ENCODE measurements at regions not wholly inside any gene's neighbourhood (a gene's known extent, or its start where the extent isn't known, plus 50 kb on each side); places are given as distances from the start of the nearest gene placed in this dataset.

- TF ChIP-seq CHD7 (IDR thresholded peaks at IDR 0.05; ENCODE audit: insufficient replicate concordance, low read length) (no peak), HDAC2 (IDR thresholded peaks at IDR 0.05; ENCODE audit: borderline replicate concordance in 1 of 2, low read depth in 2 of 2, low read length in 2 of 2) (no peak), SP2 (IDR thresholded peaks at IDR 0.05; ENCODE audit: low read length) (no peak), NRF1 (IDR thresholded peaks at IDR 0.05; ENCODE audit: low read depth, low read length) (no peak), EGR1 (IDR thresholded peaks at IDR 0.05; ENCODE audit: borderline replicate concordance, low read depth, low read length) (no peak), POLR2A (IDR thresholded peaks at IDR 0.05; ENCODE audit: control extremely low read depth in 1 of 2, low read depth in 2 of 2, low read length in 2 of 2) (no peak)
Measured at GRCh38 chr12:104866291-104866690, 91.8 kb downstream of the SLC41A2 start (continued).

Data from H1 (cell line).